Activated B cell treated with CpG ODN at 0.5 μM for 24 hours (primary cell): ENCODE measurements at regions not wholly inside any gene's neighbourhood (a gene's known extent, or its start where the extent isn't known, plus 50 kb on each side); places are given as distances from the start of the nearest gene placed in this dataset.

Source experiments
- ATAC-seq: fragments of 200-7000 bp; cut with Tn5 transposase; one replicate; pipeline ENCODE4 v1.10.0; 2021; ENCODE audit warnings: low read depth, mild to moderate bottlenecking, moderate library complexity
- CTCF ChIA-PET: fragments of 350-600 bp; sonication (Branson Sonifier 250); formaldehyde crosslinking; loops from one replicate; lab custom pipeline; 2021; ENCODE audit warnings: antibody characterized with exemption; lab: Charles Lee
- POLR2A ChIA-PET: fragments of 350-600 bp; sonication (Branson Sonifier 250); formaldehyde crosslinking; loops from one replicate; lab custom pipeline; 2021; ENCODE audit warnings: antibody characterized with exemption; lab: Charles Lee
- DNase-seq: peaks from one replicate; pipeline ENCODE4 v3.0.0; 2022
- H3K27ac Mint-ChIP-seq: one replicate; pipeline ENCODE4 v1.8.0; 2020; ENCODE audit warnings: mixed read lengths
- H3K27me3 Mint-ChIP-seq: one replicate; pipeline ENCODE4 v1.8.0; 2021; ENCODE audit warnings: mixed read lengths
- H3K36me3 Mint-ChIP-seq: one replicate; pipeline ENCODE4 v1.8.0; 2021; ENCODE audit warnings: low read depth, mixed read lengths
- H3K4me1 Mint-ChIP-seq: one replicate; pipeline ENCODE4 v1.8.0; 2021; ENCODE audit warnings: mixed read lengths
- H3K4me3 Mint-ChIP-seq: one replicate; pipeline ENCODE4 v1.8.0; 2020; ENCODE audit warnings: mild to moderate bottlenecking, mixed read lengths
- H3K9me3 Mint-ChIP-seq: one replicate; pipeline ENCODE4 v1.8.0; 2020; ENCODE audit warnings: mixed read lengths
- intact Hi-C: fragments of 100-400 bp; cut with micrococcal nuclease; formaldehyde crosslinking; loops from one replicate; pipeline ENCODE4 v1.15.1; 2024
- TF ChIP-seq, protein P1 (sequence below): fragments of 200-600 bp; IDR thresholded peaks from one replicate; pipeline ENCODE4 v1.8.0; 2022; ENCODE audit warnings: antibody characterized with exemption, mild to moderate bottlenecking

- Mint-ChIP-seq H3K9me3 (no peaks in the 10 kb centered on the region), H3K36me3 (no peaks in the 10 kb centered on the region), H3K27me3 (peaks cover 13% of the 10 kb centered on the region), H3K4me3 (no peak overlapping the region), H3K4me1 (no peaks in the 10 kb centered on the region), H3K27ac (no peak overlapping the region)
- DNase-seq (no peak), ATAC-seq (no peak)
- ChIA-PET POLR2A (no interaction called here), CTCF (no interaction called here)
- TF ChIP-seq, protein P1, sequence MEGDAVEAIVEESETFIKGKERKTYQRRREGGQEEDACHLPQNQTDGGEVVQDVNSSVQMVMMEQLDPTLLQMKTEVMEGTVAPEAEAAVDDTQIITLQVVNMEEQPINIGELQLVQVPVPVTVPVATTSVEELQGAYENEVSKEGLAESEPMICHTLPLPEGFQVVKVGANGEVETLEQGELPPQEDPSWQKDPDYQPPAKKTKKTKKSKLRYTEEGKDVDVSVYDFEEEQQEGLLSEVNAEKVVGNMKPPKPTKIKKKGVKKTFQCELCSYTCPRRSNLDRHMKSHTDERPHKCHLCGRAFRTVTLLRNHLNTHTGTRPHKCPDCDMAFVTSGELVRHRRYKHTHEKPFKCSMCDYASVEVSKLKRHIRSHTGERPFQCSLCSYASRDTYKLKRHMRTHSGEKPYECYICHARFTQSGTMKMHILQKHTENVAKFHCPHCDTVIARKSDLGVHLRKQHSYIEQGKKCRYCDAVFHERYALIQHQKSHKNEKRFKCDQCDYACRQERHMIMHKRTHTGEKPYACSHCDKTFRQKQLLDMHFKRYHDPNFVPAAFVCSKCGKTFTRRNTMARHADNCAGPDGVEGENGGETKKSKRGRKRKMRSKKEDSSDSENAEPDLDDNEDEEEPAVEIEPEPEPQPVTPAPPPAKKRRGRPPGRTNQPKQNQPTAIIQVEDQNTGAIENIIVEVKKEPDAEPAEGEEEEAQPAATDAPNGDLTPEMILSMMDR: no peak
- intact Hi-C loops: no loop called here
Measured at GRCh38 chr19:33872445-33873320, 76.0 kb downstream of the KCTD15 start.

- peaks cover 11% of the 10 kb centered on the region for H3K27me3 Mint-ChIP-seq
- no peak overlapping the region for H3K4me3 Mint-ChIP-seq
- TF ChIP-seq, protein P1: no peak
- POLR2A ChIA-PET: no interaction called here
- H3K36me3 Mint-ChIP-seq: no peaks in the 10 kb centered on the region
- CTCF ChIA-PET: no interaction called here
- no peak overlapping the region for H3K27ac Mint-ChIP-seq
- no peaks in the 10 kb centered on the region for H3K9me3 Mint-ChIP-seq
- intact Hi-C loops: no loop called here
- H3K4me1 Mint-ChIP-seq: no peaks in the 10 kb centered on the region
- ATAC-seq (no peak), DNase-seq (no peak)
Measured at GRCh38 chr19:33875071-33875470, 78.4 kb downstream of the KCTD15 start.

- H3K27me3 Mint-ChIP-seq: peaks cover 11% of the 10 kb centered on the region
- DNase-seq (no peak), ATAC-seq (no peak)
- ChIA-PET CTCF (no interaction called here), POLR2A (no interaction called here)
- no peak overlapping the region for H3K4me3 Mint-ChIP-seq
- no peak overlapping the region for H3K27ac Mint-ChIP-seq
- intact Hi-C loops: no loop called here
- H3K9me3 Mint-ChIP-seq: no peaks in the 10 kb centered on the region
- TF ChIP-seq, protein P1: no peak
- no peaks in the 10 kb centered on the region for H3K4me1 Mint-ChIP-seq
- no peaks in the 10 kb centered on the region for H3K36me3 Mint-ChIP-seq
Measured at GRCh38 chr19:33876192-33876591, 79.5 kb downstream of the KCTD15 start.

- intact Hi-C loops: no loop called here
- ATAC-seq: no peak
- H3K4me1 Mint-ChIP-seq: no peaks in the 10 kb centered on the region
- no peaks in the 10 kb centered on the region for H3K36me3 Mint-ChIP-seq
- H3K27ac Mint-ChIP-seq: no peak overlapping the region
- no peaks in the 10 kb centered on the region for H3K9me3 Mint-ChIP-seq
- CTCF ChIA-PET: no interaction called here
- no peak overlapping the region for H3K4me3 Mint-ChIP-seq
- TF ChIP-seq, protein P1: no peak
- DNase-seq: no peak
- peaks cover 11% of the 10 kb centered on the region for H3K27me3 Mint-ChIP-seq
- POLR2A ChIA-PET: no interaction called here
Measured at GRCh38 chr19:33878030-33878544, 81.4 kb downstream of the KCTD15 start.

DNA sequence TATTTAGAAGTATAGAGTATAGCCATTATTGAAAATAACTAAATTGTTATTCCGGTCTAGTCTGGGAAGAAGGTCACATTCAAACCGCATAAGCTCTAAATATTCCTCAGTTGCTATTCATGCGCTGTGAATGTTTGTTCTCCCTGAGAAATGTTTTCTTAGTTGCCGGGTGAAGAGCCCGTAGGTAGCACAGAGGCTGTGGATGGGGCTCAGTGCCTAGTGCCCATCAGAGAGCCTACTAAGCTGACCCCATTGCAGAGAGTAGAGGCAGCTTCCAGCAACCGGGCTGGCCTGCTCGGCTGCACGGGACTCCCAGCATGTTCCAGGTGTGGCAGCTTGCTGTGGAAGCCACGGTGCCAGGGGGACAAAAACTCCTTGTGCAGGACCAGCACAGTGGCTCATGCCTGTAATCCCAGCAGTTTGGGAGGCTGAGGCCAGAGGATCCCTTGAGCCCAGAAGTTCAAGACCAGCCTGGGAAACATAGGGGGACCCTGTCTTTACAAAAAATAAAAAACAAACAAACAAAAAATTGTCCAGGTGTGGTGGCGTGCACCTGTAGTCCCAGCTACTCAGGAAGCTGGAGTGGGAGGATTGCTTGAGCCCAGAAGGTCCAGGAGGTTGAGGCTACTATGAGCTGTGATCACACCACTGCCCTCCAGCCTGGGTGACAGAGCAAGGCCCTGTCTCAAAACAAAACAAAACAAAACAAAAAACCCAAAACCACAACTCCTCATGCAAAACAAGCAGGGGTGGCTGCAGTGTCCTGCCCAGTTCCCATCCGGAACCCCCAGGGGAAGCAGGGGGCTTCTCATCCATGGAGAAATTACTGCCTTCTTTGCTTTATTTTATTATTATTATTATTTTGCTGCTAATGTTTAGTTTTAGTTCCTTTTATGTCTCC, 82.5 kb downstream of the KCTD15 start:
- ChIA-PET CTCF (interaction anchor here (0.6 kb wide), 1 partner anchor 17 kb away, joined by 3 read pairs; no protein-coding TSS in a partner anchor), POLR2A (no interaction called here)
- Mint-ChIP-seq H3K4me1 (no peaks in the 10 kb centered on the region), H3K27me3 (peaks cover 11% of the 10 kb centered on the region), H3K27ac (no peak overlapping the region), H3K9me3 (no peaks in the 10 kb centered on the region), H3K4me3 (no peak overlapping the region), H3K36me3 (no peaks in the 10 kb centered on the region)
- TF ChIP-seq, protein P1: no peak
- ATAC-seq (no peak), DNase-seq (no peak)
- intact Hi-C loops: no loop called here
